Right lobe of liver (tissue), 4 donors: ENCODE measurements at regions not wholly inside any gene's neighbourhood (a gene's known extent, or its start where the extent isn't known, plus 50 kb on each side); places are given as distances from the start of the nearest gene placed in this dataset.

ENCODE experiments used
- POLR2A ChIP-seq: fragments of 450-650 bp; IDR thresholded peaks from one replicate; pipeline ENCODE4 v1.6.1; 2017; ENCODE audit warnings: antibody characterized with exemption, mild to moderate bottlenecking
- TF ChIP-seq, protein P1 (sequence below), 4 donors: fragments of 200-600 bp in 3 of 4; fragments of 450-650 bp in 1 of 4; IDR thresholded peaks; one replicate each; pipeline versions ENCODE4 v1.5.1 to v1.8.0; 2016 to 2022; ENCODE audit warnings: antibody characterized with exemption in 4 of 4, mild to moderate bottlenecking in 2 of 4
- donor health status: DM: no; HTN: no; CAD: no.
- donor health status: DM: no; HTN: no; CAD: no.
- donor health status: DM: no; HTN: yes; CAD: no.

DNA sequence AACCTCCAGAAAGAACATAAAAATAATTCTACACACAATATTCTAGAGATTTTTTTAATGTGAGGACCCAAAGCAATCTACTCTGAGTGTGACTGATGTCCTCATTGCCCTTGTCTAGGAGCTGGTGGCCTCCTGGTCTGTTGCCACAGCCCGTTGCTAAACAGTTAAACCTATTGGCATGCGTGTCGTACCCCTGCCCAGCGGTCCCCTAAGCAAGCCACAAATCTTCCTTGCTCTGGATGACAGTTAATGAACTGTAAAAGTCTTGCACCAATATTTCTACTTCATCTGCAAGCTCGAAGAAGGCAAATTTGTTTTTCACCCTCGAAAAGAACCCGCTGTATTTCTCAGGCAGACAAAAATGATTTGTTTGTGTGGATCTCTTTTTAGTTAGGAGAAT, 489.1 kb upstream of the MEX3C start:
- TF ChIP-seq, protein P1, sequence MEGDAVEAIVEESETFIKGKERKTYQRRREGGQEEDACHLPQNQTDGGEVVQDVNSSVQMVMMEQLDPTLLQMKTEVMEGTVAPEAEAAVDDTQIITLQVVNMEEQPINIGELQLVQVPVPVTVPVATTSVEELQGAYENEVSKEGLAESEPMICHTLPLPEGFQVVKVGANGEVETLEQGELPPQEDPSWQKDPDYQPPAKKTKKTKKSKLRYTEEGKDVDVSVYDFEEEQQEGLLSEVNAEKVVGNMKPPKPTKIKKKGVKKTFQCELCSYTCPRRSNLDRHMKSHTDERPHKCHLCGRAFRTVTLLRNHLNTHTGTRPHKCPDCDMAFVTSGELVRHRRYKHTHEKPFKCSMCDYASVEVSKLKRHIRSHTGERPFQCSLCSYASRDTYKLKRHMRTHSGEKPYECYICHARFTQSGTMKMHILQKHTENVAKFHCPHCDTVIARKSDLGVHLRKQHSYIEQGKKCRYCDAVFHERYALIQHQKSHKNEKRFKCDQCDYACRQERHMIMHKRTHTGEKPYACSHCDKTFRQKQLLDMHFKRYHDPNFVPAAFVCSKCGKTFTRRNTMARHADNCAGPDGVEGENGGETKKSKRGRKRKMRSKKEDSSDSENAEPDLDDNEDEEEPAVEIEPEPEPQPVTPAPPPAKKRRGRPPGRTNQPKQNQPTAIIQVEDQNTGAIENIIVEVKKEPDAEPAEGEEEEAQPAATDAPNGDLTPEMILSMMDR (IDR thresholded peaks at IDR 0.05), result no peak
- TF ChIP-seq POLR2A, result no peak
